ENCODE measurements at regions not wholly inside any gene's neighbourhood (a gene's known extent, or its start where the extent isn't known, plus 50 kb on each side); places are given as distances from the start of the nearest gene placed in this dataset.

DNA sequence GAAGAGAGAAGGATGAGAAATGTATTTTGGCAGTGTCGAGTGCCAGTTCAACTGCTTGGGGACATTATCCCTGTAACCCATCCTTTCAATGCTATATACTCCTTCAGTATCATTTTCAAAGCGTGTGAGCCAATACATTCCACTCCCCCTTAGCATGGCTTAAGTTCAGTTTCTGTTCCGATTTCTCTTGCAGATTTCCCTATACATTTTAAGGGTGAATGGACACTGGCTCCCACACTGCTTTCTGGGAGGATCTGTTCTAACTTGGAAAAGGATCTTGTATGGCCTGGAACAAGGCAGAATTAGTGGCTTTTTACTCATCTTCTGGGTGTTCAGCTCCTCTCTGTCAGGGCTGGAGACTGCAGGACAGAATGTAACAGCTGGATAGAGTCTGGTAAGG lies 333.8 kb downstream of the HAPSTR1 start:
- no peak for DNase-seq

DNA sequence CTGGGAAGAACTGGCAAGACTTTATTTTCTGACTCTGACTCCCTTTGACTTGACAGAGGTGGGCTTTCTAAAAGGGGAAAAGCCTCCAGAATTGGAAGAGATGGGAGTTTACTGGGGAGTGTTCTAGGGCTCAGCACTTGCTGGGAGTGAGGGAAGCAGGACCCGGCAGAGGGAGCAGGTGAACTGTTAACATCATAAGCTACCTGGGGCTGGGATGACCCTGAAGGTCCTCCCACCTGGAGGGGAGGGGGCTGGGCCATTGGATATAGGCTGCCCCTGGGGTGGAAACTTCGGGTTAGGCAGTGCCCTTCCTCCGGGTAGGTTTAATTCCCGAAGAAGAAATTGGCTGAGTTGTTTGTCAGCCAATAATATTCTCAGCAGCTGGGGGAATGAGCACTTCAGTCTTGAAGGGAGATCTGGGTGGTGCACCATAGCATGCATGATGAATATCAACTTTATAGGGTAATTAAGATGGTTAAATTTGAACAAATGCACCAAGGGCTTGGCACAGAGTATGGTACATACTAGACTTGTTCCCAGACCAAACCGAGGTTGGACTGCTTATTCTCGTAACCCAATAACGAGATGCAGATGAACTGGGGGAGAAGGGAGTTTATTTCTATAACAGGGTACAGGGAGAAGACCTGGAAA lies 337.0 kb downstream of the HAPSTR1 start:
- no peak for DNase-seq

DNA sequence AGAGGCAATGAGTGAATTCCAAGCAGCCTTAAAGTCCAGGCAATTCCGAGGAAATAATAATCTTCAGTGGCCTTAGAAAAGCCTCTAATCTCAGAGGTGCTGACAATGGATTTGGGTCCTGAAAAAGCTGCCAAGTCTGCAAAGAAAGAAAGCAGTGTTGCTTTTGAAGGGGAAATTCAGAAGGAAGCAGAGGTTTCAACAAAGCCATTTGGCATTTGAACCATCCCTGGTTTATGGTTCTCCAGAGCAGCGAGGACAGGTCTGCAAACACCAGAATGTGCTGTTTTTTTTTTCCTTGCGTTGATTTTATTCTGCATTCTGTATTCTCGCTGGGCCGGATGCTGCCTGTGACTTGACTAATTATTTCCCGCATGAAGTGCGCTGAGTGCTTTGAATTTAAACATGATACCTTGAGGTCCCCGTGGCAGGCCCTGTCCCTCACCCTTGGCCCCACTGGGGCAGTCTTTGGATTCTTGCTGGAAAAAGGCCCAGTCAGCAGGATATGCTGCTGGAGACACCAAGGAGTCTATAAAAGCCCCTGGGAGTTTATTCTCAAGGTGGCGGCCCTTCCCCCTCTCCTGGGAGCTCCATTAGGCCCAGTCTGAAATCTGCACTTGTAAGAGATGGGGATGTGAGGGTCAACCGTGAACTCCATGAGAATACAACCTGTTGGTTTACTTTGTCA lies 338.3 kb downstream of the HAPSTR1 start:
- DNase-seq = no peak

- DNase-seq = no peak
Observed at GRCh38 chr16:9434659-9435058, 343.2 kb downstream of the HAPSTR1 start.

- no peak for DNase-seq
Observed at GRCh38 chr16:9436175-9436574, 344.7 kb downstream of the HAPSTR1 start.

DNA sequence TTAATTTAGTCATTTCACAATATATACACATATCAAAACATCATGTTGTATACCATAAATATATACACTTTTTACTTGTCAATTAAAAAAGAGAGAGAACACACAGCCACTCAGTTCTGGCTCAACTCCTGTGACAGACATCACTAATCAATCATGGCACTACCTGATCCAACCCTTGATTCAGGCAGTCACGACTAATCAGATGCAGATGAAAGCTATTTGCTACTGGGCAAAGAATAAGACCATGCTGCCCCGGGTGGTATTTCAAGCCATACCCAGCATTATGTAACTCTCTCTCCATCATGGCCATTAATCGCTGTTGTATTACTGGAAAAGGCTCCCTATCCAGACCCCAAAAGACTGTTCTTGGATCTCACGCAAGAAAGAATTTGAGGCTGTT lies 345.7 kb downstream of the HAPSTR1 start:
- DNase-seq = no peak

GRCh38 chr16:9438991-9439390 lies 347.5 kb downstream of the HAPSTR1 start:
- no peak for DNase-seq

GRCh38 chr16:9441012-9441411 lies 349.6 kb downstream of the HAPSTR1 start:
- DNase-seq = no peak

GRCh38 chr16:9443864-9444263 lies 352.4 kb downstream of the HAPSTR1 start:
- no peak for DNase-seq

DNA sequence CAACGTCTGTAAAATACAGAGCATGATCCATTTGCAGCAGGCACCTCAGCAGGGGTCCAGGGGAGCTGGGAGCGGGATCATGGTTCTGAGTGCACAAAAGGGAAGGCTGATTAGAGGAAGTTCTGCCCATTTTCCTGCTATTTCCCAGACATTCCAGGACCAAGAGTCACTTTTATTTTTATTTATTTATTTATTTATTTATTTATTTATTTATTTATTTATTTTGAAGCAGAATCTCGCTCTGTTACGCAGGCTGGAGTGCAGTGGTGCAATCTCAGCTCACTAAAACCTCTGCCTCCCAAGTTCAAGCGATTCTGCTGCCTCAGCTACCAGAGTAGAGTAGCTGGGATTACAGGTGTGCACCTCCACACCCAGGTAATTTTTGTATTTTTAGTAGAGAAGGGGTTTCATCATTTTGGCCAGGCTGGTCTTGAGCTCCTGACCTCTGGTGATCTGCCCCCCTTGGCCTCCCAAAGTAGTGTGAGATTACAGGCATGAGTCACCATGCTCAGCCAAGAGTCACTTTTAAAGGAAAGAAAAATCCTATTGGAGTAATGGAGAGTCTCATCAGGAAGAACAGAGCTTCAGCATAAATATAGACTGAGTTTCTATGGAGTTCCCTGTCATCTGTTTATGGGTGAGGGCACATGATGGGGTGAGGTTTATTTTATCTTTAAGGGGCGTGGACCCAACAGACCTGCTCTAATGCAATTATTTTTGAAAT lies 355.2 kb downstream of the HAPSTR1 start:
- no peak for DNase-seq

GRCh38 chr16:9447195-9447551 lies 355.7 kb downstream of the HAPSTR1 start:
- no peak for DNase-seq

GRCh38 chr16:9447699-9448098 lies 356.3 kb downstream of the HAPSTR1 start:
- DNase-seq = no peak

DNA sequence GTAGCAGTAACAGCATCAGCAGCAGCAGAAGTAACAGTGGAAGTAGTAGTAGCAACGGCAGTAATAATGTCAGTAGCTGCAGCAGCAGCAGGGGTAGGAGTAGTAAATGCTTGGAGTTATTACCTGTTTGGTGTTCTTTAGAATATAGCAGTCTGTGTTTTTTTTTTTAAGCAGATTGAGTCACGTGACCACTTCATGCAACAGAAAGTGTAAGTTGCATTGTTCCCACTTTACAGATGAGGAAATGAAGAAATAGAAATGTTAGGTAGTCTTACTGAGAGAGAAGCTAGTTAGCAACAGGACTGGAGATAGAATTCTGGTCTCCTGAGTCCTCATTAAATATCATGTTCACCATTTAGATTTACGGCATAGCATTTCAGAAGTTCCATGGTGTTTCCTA lies 358.2 kb downstream of the HAPSTR1 start:
- no peak for DNase-seq

GRCh38 chr16:9457215-9457614 lies 365.8 kb downstream of the HAPSTR1 start:
- DNase-seq = no peak

DNA sequence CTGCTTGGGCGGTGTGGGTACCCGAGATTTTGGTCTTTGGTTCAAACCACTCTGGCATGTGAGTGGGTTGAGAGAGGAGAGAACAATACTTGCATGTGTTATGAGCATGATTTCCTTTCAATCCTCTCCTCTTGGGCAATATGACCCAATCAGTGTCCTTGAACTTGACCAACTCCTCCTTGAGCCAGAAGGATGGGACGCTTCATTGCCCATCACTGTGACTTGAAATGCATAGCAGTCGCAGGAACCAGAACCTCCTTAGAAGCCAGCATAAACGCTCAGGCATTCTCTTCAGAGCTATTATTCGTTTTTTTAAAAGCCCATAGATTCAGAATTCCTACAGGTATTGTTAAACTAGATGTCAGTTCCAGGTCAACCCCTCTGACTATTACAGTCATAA lies 367.4 kb downstream of the HAPSTR1 start:
- DNase-seq = no peak

DNA sequence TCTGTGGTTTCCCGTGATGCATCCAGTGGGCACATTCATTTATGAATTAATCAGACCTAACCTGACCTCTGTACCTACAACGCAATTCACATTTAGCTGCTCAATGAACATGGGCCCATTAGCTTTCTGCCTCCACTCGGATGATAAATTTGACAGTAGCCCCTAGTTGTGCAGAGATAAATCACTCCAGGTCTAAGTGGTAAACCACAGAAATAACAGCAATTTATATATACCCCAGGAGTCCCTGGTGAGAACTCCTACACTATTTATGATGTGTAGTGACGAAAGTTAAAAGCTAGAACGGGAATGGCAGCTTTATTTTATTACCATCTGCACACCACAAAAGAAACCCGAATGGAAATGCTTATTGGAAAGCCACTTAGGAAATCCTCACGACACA lies 371.5 kb downstream of the HAPSTR1 start:
- no peak for DNase-seq

GRCh38 chr16:9463461-9463860 lies 372.0 kb downstream of the HAPSTR1 start:
- no peak for DNase-seq

GRCh38 chr16:9465161-9465560 lies 373.7 kb downstream of the HAPSTR1 start:
- no peak for DNase-seq

DNA sequence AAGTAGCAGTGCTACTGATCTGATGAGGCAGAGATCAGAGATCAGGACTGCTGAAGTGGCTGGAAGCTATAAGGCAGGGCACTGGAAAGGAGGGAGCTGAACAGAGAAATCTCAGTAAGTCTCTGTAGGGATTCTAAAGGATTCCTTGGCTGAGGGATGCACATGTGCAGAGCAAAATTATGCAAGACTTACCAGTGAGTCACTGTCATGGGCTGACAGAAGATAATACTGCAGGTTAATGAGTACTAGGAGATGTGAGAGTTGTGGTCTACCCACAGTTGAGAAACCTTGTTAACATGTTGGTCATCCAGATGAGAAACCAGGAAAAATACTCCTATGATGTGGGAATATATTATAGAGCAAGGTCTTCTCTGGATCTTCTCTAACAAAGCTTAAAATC lies 378.1 kb downstream of the HAPSTR1 start:
- no peak for DNase-seq

DNA sequence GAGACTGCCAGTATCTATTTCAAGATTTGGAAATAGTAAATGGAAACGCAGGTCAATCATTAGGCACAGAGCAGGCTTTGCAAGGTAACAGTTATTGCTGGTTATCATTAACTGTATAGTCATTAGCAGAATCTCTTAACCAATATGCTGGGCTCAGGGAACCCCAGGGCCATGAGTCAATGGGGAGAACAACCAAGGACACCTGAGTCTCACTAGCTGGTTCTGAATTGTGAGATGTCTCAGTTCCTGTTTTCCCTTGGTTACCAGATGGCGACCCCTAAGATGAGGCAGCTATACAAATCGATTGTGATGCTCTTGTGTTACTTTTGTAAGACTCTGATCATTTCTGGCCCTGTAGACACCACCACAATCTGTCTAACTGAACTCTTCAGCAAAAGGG lies 385.3 kb downstream of the HAPSTR1 start:
- DNase-seq = no peak

DNA sequence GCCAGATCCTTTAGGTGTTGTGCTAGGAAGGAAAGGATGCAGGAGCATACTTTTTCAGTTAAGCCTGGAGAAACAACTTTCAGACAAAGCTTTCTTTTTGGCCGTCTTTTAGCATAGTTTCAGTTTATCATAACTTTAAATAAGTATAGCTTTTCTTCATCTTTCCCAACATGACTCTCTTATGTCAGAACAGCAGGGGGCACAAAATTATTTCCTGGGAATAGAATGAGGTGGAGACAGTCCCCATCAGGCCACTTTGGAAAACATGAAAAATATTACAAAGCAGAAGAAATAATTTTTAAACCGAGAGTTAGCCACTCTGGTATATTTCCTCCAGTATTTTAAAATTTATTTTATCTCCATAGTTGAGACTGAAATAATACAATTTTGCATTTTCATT lies 387.6 kb downstream of the HAPSTR1 start:
- DNase-seq = no peak

GRCh38 chr16:9480503-9480902 lies 389.1 kb downstream of the HAPSTR1 start:
- DNase-seq = no peak

- no peak for DNase-seq
Observed at GRCh38 chr16:9481747-9482730, 390.6 kb downstream of the HAPSTR1 start.
